Left renal cortex interstitium (tissue), 4 donors: ENCODE measurements at regions not wholly inside any gene's neighbourhood (a gene's known extent, or its start where the extent isn't known, plus 50 kb on each side); places are given as distances from the start of the nearest gene placed in this dataset.
"Not testable (repeated sequence)": the region's sequence is repeated elsewhere in the genome, so short reads cannot be mapped to it uniquely, and the experiment has no call there.

ENCODE experiments used
- DNase-seq, 4 donors: peaks; one replicate each; pipeline ENCODE4 v3.0.0-alpha.2; 2013; ENCODE audit warnings: low read depth in 4 of 4, low spot score in 2 of 4, missing footprints in 1 of 4

DNA sequence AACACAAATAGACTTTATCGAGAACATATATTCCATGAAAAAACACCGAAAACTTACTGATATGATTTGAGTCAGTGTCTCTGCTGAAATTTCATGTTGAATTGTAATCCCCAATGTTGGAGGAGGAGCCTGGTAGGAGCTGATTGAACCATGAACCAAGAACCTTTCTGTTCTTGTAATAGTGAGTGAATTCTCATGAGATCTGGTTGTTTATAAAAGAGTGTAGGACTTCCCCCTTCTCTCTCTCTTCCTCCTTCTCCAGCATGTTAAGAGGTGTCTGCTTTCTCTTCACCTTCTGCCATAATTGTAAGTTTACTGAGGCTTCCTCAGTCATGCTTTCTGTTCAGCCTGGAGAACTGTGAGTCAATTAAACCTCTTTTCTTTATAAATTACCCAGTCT is 1289.3 kb upstream of the CITED2 start:
- DNase-seq = no peak

DNA sequence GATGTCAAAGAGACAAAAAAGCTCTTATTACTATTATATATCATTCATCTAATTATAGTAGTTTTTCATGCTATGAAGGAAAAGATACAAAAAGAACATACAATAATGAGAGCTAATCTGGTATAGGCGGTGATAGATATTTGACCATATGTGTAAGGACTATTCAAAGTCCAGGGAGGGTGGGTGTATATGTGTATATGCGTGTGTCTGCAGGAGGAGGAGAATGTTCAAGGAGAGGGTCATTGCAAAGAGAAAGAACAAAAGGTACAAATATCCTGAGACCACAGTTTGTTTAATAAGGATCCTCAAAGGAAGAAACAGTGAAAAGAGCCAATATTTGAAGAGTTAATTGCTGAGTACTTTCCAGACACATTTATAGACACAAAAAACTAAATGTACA is 1288.6 kb upstream of the CITED2 start:
- no peak for DNase-seq

DNA sequence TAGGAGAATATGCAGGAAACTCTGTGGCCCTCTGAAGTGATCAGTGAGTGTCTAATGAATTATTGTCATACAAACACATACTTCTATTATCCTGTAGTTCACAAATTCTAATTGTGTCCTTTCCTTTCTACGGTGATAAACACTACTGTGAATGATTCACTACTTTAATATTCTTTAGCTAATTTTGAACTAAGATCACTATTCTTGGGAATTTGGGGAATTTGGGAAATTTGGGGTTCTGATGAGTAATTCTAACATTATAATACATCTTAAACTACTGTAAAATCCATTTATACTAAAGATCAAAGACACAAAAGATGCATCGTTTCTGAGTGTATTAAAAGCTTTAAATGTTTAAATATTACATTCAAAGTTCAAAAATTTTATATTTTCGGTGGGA is 1287.2 kb upstream of the CITED2 start:
- no peak for DNase-seq

DNA sequence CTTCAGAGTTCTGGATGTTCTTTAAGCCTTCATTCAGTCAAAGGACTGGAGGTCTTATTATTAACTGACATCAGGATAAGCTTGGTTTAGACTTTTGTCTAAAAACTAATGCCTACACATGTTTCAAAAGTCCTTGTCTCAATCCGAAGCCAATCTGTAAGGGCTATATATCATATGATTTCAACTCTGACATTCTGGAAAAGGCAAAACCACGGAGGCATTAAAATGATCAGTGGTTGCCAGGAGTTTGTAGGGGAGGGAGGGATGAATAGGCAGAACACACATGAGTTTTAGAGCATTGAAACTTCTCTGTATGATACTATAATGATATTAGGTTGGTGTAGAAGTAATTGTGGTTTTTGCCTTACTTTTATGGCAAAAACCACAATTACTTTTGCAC is 1285.8 kb upstream of the CITED2 start:
- no peak for DNase-seq

DNA sequence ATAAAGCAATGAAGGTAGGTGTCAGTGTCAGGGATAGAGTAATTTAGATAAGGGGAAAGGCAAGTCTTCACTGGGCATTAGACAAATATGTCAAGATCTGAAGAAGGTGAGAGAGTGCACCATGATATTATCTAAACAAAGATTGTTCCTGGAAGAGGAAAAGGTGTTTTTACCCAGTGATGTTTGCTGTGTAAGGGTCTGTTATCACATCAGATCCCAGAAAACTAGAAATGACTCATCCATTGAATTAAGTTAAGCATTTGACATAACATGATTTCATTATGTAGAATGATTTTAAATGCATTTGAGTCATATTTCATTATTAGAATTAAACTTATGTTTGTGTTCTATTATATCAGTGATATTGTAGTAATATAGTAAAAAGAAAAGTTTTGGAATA is 1279.5 kb upstream of the CITED2 start:
- no peak for DNase-seq

DNA sequence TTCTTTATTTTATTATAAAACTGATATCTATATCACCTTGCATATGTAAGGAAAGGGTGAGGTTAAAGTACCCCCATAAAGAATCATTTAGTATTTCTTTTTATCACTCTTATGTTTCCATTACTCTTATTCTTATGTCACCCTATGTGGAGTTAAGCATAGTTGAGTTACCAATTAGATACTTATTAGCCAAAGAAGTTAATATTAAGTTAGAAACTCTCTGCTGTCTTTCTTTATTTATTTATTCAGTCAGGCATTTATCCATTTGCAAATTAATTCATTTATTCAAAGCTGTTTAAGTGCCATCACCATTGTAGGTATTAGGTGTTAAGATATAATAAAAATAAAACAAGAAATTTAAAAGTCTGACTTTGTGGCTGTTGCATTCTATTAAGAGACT is 1279.1 kb upstream of the CITED2 start:
- DNase-seq = no peak

DNA sequence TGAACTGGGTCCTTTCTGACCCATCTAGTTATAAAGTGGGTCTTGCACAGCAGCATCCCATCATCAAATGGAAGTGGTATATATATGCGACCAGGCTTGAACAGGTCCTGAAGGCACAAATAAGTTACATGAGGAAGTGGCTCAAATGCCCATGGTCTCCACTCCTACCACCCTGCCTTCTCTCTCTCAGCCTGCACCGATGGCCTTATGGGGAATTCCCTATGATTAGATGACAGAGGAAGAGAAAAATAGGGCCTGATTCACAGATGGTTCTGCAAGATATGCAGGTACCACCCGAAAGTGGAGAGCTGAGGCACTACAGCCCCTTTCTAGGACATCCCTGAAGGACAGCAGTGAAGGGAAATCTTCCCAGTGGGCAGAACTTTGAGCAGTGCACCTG is 1275.1 kb upstream of the CITED2 start:
- not testable (repeated sequence) for DNase-seq

DNA sequence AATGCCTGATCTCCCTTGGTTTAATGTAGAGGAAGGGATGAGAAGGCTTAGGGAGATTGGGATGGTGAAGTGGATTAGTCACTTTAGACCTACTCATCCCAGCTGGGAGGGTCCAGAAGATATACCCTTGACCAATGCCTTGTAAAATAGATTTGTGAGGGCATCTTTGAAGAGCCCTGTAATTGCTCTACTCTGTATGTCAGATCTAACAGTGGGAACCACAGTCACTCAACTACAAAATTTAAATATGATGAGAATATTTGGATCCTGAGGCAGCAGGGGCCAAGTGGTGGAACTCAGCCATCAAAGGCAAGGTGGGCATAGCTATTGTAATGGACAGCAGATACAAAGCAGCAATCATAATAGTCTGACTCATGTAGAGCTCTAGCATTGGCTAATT is 1272.9 kb upstream of the CITED2 start:
- not testable (repeated sequence) for DNase-seq

DNA sequence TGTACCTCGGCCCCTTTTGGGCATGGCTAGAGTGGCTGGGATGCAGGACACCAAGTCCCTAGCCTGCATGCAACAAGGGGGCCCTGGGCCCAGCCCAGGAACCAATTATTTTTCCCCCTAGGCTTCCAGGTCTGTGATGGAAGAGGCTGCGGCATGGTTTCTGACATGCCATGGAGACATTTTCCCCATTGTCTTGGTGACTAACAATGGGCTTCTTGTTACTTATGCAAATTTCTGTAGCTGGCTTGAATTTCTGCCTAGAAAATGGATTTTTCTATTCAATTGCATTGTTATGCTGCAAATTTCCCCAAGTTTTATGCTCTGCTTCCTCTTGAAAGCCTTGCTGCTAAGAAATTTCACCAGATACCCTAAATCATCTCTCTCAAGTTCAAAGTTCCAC is 1269.6 kb upstream of the CITED2 start:
- DNase-seq = no peak

DNA sequence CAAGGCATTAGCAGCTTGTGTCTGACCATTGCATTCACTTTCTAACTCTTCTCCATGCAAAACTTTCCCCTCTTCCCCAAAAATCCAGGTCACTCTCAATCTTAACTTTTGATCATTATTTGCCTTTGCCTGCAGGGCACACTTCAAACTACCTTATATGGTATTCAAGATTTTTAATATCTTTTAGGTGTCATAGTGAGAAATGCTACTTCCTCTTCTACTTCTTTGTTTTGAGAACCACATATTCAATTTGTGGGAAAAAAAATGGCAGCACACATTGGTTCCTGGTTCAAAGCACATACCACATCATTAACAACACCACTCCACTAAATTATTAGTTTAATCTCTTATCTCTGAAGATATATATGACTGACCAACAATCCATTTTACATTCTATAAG is 1267.0 kb upstream of the CITED2 start:
- no peak for DNase-seq

DNA sequence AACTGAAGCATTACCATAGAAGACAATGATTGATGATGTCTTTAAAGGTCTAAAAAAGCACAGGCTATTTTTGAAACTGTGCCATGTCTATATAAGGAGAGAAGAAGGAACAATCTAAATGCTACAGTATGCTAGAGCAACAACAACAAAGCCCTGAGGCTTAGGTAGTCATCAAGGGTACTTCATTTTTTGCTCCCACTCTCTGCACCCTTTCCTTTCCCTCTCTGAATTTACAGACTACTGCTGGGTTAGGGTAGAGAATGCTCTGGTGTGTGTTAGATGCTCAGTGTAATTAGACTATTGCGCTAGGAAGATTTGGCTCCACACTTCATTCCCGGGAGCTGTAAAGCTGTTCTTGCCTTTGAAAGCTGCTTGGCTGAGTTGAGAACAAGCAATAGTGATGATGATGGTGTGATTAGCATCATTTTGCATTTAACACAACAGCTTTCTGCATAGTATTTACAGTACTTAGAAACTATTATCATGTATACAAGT is 1262.5 kb upstream of the CITED2 start:
- DNase-seq = peak in 2 of 4 donors; percentile 9 to 16

DNA sequence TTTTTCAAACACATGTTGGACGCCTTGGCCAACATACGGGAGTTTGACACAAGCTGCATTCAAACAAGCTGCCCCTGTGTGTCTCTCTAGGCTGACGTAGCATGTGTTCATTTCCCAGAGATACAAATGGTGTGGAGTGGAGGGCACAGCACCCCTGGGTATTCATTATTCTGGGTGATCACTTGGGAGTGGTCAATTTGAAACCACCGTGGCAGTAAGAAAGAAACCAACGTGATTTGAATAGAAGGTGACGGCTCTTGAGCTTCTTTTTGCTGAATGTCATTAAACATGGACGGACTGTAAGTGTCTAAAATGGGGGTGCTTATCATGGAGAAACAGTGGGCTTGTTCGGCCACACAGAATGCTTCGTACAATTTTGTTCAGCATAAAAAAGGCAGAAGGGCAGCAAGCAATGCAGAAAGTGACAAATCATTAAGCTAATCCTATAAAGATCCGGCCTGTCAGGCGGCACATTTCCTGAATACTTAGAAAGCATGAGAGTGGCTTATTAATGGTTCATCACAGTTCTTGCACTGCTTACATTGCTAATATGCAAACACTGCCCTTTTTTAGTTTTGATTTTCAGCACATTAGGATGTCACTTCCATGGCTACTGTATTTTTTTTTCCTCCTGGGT is 1261.9 kb upstream of the CITED2 start:
- DNase-seq = no peak

DNA sequence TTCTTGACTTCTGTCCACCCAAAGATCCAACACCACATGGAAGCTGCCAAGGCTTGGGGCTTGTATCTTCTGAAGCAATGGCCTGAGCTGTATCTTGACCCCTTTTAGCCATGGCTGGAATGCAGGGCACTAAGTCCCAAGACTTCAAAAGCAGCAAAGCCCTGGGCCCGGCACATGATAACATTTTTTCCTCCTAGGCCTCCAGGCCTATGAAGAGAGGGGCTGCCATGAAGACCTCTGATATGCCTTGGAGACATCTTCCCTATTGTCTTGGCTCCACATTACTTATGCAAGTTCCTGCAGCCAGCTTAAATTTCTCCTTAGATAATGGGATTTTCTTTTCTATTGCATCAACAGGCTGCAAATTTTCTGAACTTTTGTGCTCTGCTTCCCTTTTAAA is 1252.6 kb upstream of the CITED2 start:
- no peak for DNase-seq

DNA sequence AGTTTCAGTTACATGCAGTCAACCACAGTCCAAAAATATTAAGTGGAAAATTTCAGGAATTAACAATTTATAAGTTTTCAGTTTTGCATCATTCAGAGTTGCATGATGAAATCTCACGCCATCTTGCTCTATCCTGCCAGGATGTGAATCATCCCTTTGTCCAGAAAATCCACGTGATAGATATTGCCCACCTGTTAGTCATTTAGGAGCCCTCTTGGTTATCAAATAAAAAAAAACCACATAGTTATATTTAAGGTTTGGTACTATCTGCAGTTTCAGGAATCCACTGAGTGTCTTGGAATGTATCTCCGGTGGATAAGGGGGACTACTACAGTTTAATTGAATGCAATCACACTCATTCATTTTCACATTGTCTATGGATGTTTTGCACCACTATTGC is 1249.0 kb upstream of the CITED2 start:
- DNase-seq = no peak

DNA sequence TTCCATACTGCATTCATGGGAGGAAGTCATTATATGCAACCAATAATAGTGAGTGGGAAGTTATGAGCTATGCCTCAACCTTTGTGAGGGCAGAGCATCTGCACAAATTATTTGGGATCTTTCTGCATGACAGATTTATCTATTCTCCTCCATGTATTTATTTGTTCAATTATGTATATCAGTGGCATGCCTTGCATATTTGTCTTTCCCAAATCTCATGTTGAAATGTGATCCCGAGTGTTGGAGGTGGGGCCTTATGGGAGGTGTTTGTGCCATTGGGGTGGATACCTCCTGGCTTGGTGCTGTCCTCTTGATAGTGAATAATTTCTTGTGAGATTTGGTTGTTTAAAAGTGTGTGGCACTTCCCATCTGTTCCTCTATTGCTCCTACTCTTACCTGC is 1246.0 kb upstream of the CITED2 start:
- DNase-seq = no peak

DNA sequence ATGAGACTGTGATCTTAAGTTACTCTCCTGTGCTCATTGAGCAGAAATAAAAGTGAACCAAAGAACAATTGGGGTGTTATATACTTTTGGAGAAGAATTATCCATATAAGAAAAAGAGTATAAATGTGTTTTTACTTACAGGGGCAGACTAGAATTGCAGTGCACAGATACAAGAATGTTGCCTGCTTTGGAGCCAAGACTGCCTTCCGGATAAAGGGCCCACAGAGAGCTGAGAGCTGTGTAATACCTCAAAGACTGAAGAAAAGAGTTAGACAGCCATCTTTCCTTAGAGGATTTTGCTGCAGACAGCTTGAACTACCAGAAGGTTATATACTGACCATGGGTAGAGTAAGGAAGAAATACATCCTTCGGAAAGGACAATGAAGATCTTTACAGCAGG is 1235.5 kb upstream of the CITED2 start:
- no peak for DNase-seq

DNA sequence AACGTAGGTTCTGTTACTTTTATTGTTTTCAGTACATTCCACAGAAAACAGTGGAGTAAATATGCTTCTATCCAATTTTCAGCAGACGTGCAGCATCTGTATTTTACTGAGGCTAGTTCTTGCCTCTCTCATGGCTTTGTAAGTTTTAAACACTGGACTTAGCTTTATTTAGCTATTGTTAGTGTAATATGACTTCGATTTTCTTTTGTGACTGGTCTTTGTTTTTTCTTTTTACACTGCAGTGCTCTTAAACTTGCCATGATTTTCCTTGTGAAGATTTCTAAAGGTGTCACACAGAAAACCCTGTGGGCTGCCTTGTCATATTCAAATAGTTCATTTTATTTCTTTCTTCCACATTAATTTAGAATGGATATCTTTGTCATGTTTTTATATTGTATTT is 1234.9 kb upstream of the CITED2 start:
- DNase-seq = no peak

DNA sequence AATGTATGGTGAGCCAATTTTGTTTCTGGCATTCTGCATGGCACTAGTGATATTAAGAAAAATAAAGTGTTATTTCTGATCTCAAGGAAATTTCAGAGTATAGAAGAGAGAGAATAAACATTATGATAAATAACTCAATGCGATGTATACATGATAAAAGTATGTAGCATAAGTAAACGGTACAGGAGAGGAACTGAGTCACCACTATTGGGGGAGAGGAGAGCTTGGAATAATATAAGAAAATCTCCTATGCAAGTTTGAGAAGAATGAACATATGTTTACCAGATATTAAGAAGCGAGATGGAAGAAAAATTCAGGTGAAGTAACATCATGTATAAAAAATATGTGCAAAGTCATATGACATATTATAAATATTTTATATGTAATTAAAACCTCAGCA is 1230.3 kb upstream of the CITED2 start:
- no peak for DNase-seq

DNA sequence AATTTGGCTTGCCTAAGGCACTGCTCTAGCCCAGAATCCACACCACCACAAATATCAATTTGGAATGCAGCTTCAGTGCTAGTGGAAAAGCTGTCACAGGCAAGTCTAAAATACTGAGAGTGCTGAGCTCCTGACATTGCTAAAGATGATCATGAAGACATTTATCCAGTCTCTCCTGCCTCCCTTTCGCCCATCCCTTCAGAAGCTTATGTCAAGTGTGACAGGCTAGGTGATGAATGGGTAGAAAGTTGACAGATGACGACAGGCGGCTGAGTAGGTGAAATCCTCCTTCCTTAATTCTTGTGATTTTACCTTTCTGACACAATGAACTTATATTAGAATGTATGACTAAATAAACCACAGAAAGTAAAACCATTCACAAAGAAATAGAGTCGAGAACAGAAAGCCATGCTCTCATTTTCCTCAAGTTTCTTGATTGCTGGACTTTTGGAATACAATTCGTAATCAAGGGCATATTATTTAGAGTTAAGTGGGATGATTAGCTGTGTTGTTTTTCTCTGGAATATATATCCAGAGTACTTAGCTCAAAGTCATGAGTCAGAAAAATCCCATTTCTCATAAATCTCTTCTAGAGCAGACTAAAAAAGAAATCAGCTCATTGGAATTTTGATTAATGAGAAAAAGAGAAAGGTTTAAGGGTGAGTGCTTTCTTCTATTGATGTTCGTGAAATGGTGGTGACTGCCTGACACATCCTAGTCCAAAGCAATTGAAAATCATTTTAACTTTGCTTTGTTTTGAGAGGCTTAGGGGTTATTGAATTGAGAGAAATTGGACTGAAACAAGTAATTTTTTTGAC is 1228.2 kb upstream of the CITED2 start:
- no peak for DNase-seq

DNA sequence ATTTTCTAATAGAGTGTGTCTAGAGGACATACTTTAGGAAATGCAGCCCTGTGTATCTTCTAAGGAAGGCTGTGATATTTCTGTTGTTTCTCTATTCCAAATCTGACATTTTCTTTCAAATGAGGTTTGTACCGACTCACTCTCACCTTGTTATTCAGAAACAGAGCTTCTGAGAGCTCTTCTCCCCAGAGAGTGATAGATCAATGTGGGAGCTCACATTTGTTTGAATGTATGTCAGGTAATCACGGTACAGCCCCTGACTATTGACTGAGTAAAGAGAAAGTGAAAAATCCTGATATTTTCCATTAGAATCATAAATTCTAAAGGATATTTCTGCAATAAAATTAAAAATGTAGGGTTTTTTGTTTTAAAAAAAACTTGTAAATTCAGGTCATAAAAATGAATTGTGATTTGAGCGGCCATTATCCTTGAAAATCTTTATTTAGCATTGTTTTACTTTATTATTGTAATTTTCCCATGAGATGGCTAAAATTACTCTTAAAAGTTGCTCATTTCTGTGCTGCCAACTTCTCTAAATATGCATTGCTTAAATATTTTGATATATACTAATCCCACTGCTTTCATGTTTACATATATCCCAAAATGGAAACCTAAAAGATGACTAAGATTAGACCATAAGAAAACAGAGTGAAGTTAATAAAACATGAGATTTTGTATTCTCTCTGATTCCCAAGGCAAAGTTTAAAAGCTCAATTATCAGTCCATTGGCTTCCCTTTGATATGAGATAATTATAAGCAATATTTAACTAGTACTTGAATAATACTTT is 1226.8 kb upstream of the CITED2 start:
- no peak for DNase-seq

DNA sequence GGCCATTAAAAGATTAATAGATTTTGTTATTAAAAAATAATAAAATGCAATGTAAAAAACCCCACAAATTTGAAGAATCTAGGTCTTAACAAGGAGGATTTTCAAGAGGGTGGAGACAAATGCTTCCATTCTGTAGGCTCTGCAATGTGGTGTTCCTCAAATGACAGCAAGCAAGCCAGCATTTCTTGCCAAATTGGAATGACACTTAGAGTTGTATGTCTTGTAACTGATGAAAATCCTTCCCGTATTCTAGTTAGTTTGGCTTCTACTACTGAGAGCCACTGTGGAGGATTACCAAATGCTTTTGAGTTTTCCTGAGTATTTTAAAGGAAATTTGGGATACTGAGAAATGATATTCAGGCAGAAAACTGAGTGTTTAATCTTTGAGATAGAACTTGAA is 1225.5 kb upstream of the CITED2 start:
- no peak for DNase-seq

DNA sequence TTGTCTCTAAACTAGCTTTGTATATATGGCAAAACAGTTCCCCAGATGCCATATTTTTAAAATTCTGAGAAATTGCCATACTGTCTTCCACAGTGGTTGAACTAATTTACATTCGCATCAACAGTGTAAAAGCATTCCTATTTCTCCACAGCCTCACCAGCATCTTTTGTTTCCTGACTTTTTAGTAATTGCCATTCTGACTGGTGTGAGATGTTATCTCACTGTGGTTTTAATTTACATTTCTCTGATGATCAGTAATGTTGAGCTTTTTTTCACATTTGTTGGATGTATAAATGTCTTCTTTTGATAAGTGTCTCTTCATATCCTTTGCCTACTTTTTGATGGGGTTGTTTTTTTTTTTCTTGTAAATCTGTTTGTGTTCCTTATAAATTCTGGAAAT is 1222.7 kb upstream of the CITED2 start:
- no peak for DNase-seq
